ENCODE measurements at regions not wholly inside any gene's neighbourhood (a gene's known extent, or its start where the extent isn't known, plus 50 kb on each side); places are given as distances from the start of the nearest gene placed in this dataset.

DNA sequence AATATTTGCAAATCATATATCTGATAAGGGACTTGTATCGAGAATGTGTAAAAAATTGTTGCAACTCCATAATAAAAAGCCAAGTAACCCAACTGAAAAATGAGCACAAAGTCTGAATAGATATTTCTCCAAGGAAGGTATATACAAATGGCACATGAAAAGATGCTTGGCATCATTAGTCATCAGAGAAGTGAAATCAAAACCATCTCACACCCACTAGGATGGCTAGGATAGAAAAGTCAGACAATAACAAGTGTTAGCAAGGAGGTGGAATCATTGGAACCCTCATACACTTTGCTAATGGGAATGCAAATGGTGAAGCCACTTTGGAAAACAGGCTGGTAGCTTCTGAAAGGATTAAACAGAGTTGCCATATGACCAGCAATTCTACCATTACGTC, 182.7 kb downstream of the ERCC6L2 start:
- no peak for TF ChIP-seq CTCF (conservative IDR thresholded peaks at IDR 0.05)
- TF ChIP-seq ZFX (IDR thresholded peaks at IDR 0.05): no peak

Data from C4-2B (cell line).